ENCODE measurements at regions not wholly inside any gene's neighbourhood (a gene's known extent, or its start where the extent isn't known, plus 50 kb on each side); places are given as distances from the start of the nearest gene placed in this dataset.

DNA sequence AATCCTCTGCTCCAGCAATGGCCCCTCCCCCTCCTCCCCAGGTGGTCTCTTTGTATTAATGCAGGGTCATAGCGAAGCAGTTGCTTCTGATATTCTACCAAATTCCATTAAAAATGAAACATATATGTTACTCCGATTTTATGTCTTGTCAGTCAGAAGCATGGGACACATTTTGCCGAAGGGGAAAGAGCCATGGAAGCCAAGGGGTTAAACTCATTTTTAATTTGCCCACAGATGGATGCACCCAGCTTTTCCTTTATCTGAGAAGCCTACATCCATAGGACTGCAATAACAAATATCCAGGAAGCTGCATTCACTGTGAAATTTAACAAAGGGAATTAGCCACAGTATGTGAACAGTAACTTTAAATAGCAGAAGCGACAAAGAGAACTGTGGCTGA, 688.2 kb downstream of the QKI start:
- H3K9me3 ChIP-seq, result no peaks in the 10 kb centered on the region
- peaks cover 0 to 3% (median 0%) of the 10 kb centered on the region in 4 donors for H3K27me3 ChIP-seq
- WGBS, result 75% methylated on average over 4 of the region's 4 CpGs
- DNase-seq (ENCODE audit: extremely low spot score), result no peak
- TF ChIP-seq EP300 (IDR thresholded peaks at IDR 0.05) (no peak), POLR2AphosphoS5 (IDR thresholded peaks at IDR 0.05) (no peak)
- peaks cover 0 to 31% (median 3%) of the 10 kb centered on the region in 4 donors for H3K4me1 ChIP-seq
- no peaks in the 10 kb centered on the region for H3K36me3 ChIP-seq
- no peak overlapping the region for H3K27ac ChIP-seq (replicated peaks in 1 of 4)
- H3K4me3 ChIP-seq, result no peak overlapping the region
- intact Hi-C loops (cut with DNase I), result loop anchor here (10.0 kb wide), 1 partner anchor 678 kb away; no protein-coding TSS in a partner anchor

DNA sequence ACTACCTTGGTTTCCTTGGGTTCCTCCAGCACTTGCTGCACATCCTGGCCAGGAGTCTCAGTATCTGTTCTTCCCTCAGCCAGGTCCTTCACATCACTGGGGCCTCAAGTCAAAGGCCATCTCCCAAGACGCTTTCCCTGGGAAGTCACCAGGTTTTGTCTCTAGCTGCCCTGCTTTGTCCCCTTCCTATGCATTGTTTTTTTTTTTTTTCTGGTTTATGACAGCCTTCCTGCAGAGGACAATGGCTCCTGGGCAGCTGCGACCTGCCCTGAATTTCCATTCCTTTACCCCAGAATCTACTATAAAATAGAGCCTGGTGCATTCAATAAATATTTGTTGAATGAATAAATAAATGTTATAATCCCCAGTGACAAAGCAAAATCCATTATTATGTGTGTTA, 687.3 kb downstream of the QKI start:
- TF ChIP-seq EP300 (IDR thresholded peaks at IDR 0.05), result no peak
- no peak for TF ChIP-seq POLR2AphosphoS5 (IDR thresholded peaks at IDR 0.05)
- no peak for TF ChIP-seq POLR2A (IDR thresholded peaks at IDR 0.05; ENCODE audit: low read depth)
- no peaks in the 10 kb centered on the region for H3K9me3 ChIP-seq
- intact Hi-C loops (cut with DNase I), result loop anchor here (10.0 kb wide), 1 partner anchor 677 kb away; no protein-coding TSS in a partner anchor
- peaks cover 0 to 39% (median 5%) of the 10 kb centered on the region in 4 donors for H3K4me1 ChIP-seq
- DNase-seq (ENCODE audit: extremely low spot score), result no peak
- H3K36me3 ChIP-seq, result no peaks in the 10 kb centered on the region
- H3K27me3 ChIP-seq, result peaks cover 0 to 3% (median 0%) of the 10 kb centered on the region in 4 donors
- no peak overlapping the region for H3K27ac ChIP-seq (replicated peaks in 1 of 4)
- 88% methylated on average over 2 of the region's 2 CpGs for WGBS
- H3K4me3 ChIP-seq, result no peak overlapping the region

DNA sequence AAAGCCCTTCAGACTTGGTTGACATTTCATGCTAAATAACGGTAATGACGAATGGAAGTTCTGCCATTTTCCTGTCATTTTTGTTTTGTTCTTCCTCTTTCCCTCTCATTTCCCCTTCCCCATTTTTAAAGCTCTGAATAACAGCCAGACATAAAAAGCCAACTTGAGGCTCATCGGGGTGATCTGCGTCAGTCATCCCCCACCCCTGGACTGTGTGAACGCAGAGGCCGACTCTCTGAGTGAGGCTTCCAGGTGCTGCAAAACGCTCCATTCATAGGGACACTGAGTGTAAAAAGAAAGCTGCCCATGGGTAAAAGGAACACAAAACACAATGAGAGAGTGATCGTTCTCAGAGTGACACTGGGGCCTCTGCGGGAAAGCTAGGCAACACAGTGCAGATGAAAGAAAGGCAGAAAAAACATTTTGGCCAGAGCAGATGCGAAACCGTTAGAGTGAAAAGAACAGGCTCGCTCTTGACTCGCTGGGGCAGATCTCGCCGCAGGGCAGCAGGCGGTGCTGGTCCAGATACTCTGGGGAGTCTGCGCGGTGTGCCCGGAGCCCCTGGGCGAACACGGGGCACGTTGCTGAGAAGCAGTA, 684.8 kb downstream of the QKI start:
- DNase-seq (ENCODE audit: extremely low spot score), result no peak
- TF ChIP-seq POLR2AphosphoS5 (IDR thresholded peaks at IDR 0.05) (no peak), EP300 (IDR thresholded peaks at IDR 0.05) (no peak), POLR2A (IDR thresholded peaks at IDR 0.05; ENCODE audit: low read depth) (no peak)
- TF ChIP-seq, protein P1, sequence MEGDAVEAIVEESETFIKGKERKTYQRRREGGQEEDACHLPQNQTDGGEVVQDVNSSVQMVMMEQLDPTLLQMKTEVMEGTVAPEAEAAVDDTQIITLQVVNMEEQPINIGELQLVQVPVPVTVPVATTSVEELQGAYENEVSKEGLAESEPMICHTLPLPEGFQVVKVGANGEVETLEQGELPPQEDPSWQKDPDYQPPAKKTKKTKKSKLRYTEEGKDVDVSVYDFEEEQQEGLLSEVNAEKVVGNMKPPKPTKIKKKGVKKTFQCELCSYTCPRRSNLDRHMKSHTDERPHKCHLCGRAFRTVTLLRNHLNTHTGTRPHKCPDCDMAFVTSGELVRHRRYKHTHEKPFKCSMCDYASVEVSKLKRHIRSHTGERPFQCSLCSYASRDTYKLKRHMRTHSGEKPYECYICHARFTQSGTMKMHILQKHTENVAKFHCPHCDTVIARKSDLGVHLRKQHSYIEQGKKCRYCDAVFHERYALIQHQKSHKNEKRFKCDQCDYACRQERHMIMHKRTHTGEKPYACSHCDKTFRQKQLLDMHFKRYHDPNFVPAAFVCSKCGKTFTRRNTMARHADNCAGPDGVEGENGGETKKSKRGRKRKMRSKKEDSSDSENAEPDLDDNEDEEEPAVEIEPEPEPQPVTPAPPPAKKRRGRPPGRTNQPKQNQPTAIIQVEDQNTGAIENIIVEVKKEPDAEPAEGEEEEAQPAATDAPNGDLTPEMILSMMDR (IDR thresholded peaks at IDR 0.05), result no peak
- Histone ChIP-seq H3K27ac (replicated peaks in 1 of 4) (no peak overlapping the region), H3K4me3 (no peak overlapping the region), H3K36me3 (no peaks in the 10 kb centered on the region), H3K9me3 (no peaks in the 10 kb centered on the region), H3K27me3 (no peaks in the 10 kb centered on the region), H3K4me1 (peaks cover 0 to 39% (median 5%) of the 10 kb centered on the region in 4 donors)
- intact Hi-C loops (cut with DNase I), result no loop called here
- 84% methylated on average over 22 of the region's 22 CpGs for WGBS

DNA sequence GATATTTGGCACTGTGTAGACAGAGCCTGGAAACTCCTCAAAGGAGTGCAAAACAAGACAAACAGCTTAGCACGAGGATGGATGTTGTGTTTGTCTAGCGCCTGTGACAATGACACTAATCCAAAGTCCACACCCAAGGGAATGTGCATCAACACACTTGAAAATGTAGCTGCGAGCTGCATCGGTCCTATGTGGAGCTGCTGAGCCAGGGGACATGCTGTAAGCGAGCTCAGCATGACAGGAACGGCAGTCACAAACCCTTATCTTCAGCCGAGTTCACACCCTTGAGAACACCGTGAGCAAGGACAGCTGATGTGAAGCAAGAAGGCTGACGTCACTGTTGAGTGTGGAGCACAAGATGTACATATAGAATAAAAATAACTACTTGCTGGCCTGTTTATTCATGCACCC, 684.3 kb downstream of the QKI start:
- TF ChIP-seq, protein P1 (IDR thresholded peaks at IDR 0.05), result no peak
- no peak for TF ChIP-seq POLR2AphosphoS5 (IDR thresholded peaks at IDR 0.05)
- intact Hi-C loops (cut with DNase I), result no loop called here

GRCh38 chr6:164097551-164098398, 683.3 kb downstream of the QKI start:
- Histone ChIP-seq H3K4me3 (no peak overlapping the region), H3K4me1 (peaks cover 0 to 39% (median 5%) of the 10 kb centered on the region in 4 donors), H3K27ac (replicated peaks in 1 of 4) (peak overlapping the region in 2 of 4 donors; percentile 4), H3K27me3 (no peaks in the 10 kb centered on the region), H3K36me3 (no peaks in the 10 kb centered on the region), H3K9me3 (no peaks in the 10 kb centered on the region)
- intact Hi-C loops (cut with DNase I), result no loop called here
- peak; percentile 34 for DNase-seq (ENCODE audit: extremely low spot score)
- TF ChIP-seq, protein P1 (IDR thresholded peaks at IDR 0.05), result no peak
- peak; percentile 31 to 42 for TF ChIP-seq POLR2AphosphoS5 (IDR thresholded peaks at IDR 0.05)
- WGBS, result 57% methylated on average over 11 of the region's 11 CpGs

More for the DNA sequence above, 684.3 kb downstream of the QKI start:
- no peak overlapping the region for H3K4me3 ChIP-seq
- no peaks in the 10 kb centered on the region for H3K27me3 ChIP-seq
- WGBS, result 58% methylated on average over 9 of the region's 9 CpGs
- peaks cover 0 to 39% (median 5%) of the 10 kb centered on the region in 4 donors for H3K4me1 ChIP-seq
- H3K27ac ChIP-seq (replicated peaks in 1 of 4), result no peak overlapping the region
- H3K9me3 ChIP-seq, result no peaks in the 10 kb centered on the region
- no peak for DNase-seq (ENCODE audit: extremely low spot score)
- no peaks in the 10 kb centered on the region for H3K36me3 ChIP-seq

All from esophagus muscularis mucosa (tissue), 4 donors.